Stomach (tissue), 4 donors: ENCODE measurements at regions not wholly inside any gene's neighbourhood (a gene's known extent, or its start where the extent isn't known, plus 50 kb on each side); places are given as distances from the start of the nearest gene placed in this dataset.

Experiments used
- POLR2A ChIP-seq, 4 donors: fragments of 450-650 bp; IDR thresholded peaks; one replicate each; pipeline ENCODE4 v1.6.1; 2016; ENCODE audit warnings: antibody characterized with exemption in 4 of 4, control low read depth in 2 of 4, mild to moderate bottlenecking in 1 of 4, moderate library complexity in 1 of 4
- POLR2AphosphoS5 ChIP-seq, 3 donors: sonication (generic); formaldehyde crosslinking; IDR thresholded peaks; one replicate each; pipeline ENCODE4 v1.6.1; 2016; ENCODE audit warnings: antibody characterized with exemption in 3 of 3
- TF ChIP-seq, protein P1 (sequence below), 7 experiments: fragments of 450-650 bp in 4 of 7; fragments of 200-600 bp in 3 of 7; sonication (generic) in 3 of 7; IDR thresholded peaks; one replicate each; pipeline ENCODE4 v1.5.1; 2016 to 2019; ENCODE audit warnings: antibody characterized with exemption in 7 of 7, control low read depth in 2 of 7, mild to moderate bottlenecking in 1 of 7

DNA sequence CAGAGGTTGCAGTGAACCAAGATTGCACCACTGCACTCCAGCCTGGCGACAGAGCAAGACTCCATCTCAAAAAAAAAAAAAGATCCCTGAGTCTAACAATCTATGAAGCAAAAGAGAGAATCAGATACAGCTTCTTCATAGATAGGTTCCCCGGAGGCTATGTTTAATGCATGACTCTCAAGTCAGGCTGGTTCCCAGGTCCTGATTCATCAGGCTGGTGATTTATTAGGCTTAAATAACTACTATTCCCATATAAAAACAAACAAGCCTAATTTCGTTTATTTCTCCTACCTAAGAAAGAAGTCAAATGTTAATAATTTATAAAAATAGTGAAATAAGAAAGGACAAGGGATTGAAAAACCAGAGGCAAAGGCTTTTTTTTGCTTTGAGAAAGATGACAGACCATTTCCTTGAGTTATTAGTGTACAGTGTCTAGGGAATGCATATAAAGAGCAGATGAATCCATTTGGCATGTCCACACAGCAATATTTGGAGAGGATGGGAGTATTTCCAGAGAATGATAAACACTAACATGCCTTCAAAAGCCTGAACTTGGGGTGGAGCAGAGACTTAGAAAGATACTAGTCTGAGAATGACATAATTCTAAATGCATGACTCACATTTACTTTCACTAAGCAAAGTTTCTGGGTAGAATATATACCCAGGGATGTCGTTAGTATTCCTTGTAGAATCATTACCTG is 115.3 kb downstream of the NREP start:
- TF ChIP-seq, protein P1, sequence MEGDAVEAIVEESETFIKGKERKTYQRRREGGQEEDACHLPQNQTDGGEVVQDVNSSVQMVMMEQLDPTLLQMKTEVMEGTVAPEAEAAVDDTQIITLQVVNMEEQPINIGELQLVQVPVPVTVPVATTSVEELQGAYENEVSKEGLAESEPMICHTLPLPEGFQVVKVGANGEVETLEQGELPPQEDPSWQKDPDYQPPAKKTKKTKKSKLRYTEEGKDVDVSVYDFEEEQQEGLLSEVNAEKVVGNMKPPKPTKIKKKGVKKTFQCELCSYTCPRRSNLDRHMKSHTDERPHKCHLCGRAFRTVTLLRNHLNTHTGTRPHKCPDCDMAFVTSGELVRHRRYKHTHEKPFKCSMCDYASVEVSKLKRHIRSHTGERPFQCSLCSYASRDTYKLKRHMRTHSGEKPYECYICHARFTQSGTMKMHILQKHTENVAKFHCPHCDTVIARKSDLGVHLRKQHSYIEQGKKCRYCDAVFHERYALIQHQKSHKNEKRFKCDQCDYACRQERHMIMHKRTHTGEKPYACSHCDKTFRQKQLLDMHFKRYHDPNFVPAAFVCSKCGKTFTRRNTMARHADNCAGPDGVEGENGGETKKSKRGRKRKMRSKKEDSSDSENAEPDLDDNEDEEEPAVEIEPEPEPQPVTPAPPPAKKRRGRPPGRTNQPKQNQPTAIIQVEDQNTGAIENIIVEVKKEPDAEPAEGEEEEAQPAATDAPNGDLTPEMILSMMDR (IDR thresholded peaks at IDR 0.05): no peak
- no peak for TF ChIP-seq POLR2A (IDR thresholded peaks at IDR 0.05)
- TF ChIP-seq POLR2AphosphoS5 (IDR thresholded peaks at IDR 0.05): no peak
